ENCODE measurements at regions not wholly inside any gene's neighbourhood (a gene's known extent, or its start where the extent isn't known, plus 50 kb on each side); places are given as distances from the start of the nearest gene placed in this dataset.
"Not testable (repeated sequence)": the region's sequence is repeated elsewhere in the genome, so short reads cannot be mapped to it uniquely, and the experiment has no call there.

DNA sequence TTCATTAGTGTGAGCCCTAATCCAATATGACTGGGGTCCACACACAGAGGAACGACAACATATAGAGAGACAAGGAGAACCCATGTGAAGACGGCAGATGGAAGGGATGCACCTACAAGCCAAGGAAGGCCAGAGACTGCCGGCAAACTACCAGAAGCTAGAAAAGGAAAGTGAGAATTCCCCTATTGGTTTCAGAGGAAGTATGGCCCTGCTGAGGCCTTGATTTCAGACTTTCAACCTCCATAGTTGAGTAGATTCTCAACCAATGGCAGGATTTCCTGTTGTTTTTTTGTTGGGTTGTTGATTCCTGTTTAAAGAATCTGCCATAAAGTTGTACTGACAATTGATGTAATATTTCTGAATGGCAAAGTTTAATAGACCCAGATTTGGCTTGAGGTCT, 241.5 kb downstream of the SATB2 start:
- H3K4me3 Mint-ChIP-seq = no peak overlapping the region
- H3K27ac Mint-ChIP-seq = no peak overlapping the region
- H3K27me3 Mint-ChIP-seq = no peaks in the 10 kb centered on the region
- no peaks in the 10 kb centered on the region for H3K36me3 Mint-ChIP-seq (ENCODE audit: low read depth)
- no peaks in the 10 kb centered on the region for H3K4me1 Mint-ChIP-seq (ENCODE audit: low read depth)
- H3K9me3 Mint-ChIP-seq = peaks cover 13% of the 10 kb centered on the region

DNA sequence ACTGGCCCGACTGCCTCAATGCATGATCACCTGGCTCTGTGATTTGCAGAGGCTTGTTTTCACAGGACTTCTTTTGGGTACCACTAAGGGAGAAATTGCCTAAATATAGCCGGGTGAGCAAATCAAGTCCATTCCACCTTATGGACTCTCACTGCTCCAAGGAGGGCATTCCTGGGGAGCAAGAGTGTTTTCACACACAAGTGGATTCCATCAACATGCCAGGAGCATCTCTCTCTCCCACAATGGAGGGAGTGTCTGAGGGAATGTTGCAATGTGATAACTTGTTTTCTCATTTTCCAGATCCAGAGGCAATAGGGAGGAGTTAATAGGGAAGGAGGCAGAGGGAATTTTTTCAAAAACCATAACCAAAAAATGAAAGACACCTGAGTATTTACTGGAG, 250.7 kb downstream of the SATB2 start:
- Mint-ChIP-seq H3K27ac (no peak overlapping the region), H3K9me3 (peaks cover 8% of the 10 kb centered on the region), H3K27me3 (no peaks in the 10 kb centered on the region), H3K4me3 (no peak overlapping the region), H3K4me1 (ENCODE audit: low read depth) (no peaks in the 10 kb centered on the region), H3K36me3 (ENCODE audit: low read depth) (no peaks in the 10 kb centered on the region)

DNA sequence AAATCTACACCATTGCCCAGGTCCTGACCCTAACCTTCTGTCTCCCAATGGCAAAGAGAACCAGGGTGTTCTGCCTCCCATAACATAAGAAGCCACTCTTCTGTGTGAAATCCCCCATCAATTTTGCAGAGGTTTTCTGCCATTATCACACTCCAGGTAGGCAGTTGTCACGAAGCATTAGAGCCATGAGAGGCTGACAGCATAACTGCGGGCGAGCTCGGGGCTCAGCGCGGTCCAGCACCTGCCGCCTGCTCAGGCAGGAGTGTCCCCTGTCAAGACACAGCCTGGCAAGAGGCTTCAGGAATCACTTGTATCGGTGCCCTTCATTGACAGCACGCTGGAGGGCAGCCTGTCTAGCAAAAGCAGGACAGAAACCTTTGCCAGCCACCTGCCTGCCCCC, 251.2 kb downstream of the SATB2 start:
- Mint-ChIP-seq H3K27me3 (no peaks in the 10 kb centered on the region), H3K36me3 (ENCODE audit: low read depth) (no peaks in the 10 kb centered on the region), H3K4me1 (ENCODE audit: low read depth) (no peaks in the 10 kb centered on the region), H3K9me3 (peaks cover 8% of the 10 kb centered on the region), H3K4me3 (no peak overlapping the region), H3K27ac (no peak overlapping the region)

DNA sequence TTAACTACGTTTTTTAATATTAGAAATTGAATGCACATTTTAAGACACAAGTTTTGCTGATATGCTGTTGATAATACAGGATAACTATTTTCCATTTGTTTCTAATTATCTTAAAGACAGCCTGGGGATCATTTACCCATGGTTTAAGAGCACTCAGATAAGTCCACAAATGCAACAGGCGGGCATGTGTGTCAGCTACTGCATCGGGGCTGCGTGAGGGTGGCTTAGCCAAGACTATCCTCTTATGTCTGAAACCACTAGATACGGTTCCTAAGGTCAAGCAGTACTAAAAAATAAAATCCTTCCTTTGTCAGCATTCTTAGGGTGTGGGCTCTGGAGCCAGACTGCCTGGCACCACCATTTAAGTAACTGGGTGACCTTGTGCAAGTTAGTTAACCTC, 254.8 kb downstream of the SATB2 start:
- H3K9me3 Mint-ChIP-seq = peaks cover 8% of the 10 kb centered on the region
- H3K36me3 Mint-ChIP-seq (ENCODE audit: low read depth) = no peaks in the 10 kb centered on the region
- no peaks in the 10 kb centered on the region for H3K4me1 Mint-ChIP-seq (ENCODE audit: low read depth)
- H3K27ac Mint-ChIP-seq = no peak overlapping the region
- no peak overlapping the region for H3K4me3 Mint-ChIP-seq
- H3K27me3 Mint-ChIP-seq = no peaks in the 10 kb centered on the region

DNA sequence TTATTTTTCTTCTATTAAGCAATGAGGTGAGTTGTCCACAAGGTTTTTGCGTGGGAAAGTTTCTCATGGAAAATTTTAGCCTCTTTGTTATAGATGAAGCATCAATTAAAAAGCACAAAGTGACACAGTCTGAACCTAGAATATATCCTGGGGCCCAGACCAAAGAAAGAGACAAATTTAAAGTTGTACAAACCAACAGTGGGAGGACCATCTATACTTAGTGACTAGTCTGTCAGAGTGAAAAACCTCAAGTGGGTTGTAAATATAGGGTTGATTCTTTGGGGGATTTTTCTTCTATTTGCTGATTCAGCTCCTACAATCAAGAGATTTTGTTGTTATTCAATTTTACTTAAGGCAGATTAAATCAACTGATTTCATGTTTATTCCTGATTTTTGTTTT, 256.2 kb downstream of the SATB2 start:
- Mint-ChIP-seq H3K36me3 (ENCODE audit: low read depth) (no peaks in the 10 kb centered on the region), H3K9me3 (peaks cover 12% of the 10 kb centered on the region), H3K4me3 (no peak overlapping the region), H3K4me1 (ENCODE audit: low read depth) (no peaks in the 10 kb centered on the region), H3K27ac (no peak overlapping the region), H3K27me3 (no peaks in the 10 kb centered on the region)

DNA sequence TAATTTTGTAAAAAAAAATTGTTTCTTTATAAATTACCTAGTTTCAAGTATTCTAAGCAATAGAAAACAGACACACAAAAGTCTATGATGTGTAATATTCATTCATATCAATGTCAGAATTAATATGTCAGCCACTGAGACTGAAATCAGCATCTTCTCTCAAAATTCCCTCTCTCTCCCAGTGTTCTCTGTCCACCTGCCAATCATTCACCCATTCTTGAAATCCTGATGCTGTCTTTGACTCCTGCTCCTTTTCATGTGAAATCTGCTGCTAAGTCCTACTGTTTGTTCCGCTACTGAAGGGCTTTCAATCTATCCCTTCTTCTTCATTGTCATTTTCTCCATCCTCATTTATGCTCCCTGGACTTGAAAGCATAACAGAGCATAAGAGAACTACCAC, 257.9 kb downstream of the SATB2 start:
- Mint-ChIP-seq H3K27ac (no peak overlapping the region), H3K36me3 (ENCODE audit: low read depth) (no peaks in the 10 kb centered on the region), H3K4me1 (ENCODE audit: low read depth) (no peaks in the 10 kb centered on the region), H3K9me3 (peaks cover 16% of the 10 kb centered on the region), H3K27me3 (no peaks in the 10 kb centered on the region), H3K4me3 (no peak overlapping the region)

DNA sequence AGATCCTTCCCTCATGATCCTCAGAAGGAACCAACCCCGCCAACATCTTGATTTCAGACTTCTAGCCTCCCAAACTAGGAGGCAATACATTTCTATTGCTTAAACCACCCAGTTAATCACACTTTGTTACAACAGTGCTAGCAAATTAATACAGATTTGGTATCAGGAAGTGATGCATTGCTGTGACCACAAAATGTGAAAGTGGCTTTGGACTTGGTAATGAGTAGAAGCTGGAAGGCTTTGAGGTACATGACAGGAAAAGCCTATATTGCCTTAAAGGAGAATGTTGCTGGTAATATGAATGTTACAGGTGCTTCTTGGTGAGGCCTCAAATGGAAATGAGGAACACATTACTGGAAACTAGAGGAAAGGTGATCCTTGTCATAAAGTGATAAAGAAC, 260.3 kb downstream of the SATB2 start:
- Mint-ChIP-seq H3K27ac (no peak overlapping the region), H3K27me3 (no peaks in the 10 kb centered on the region), H3K36me3 (ENCODE audit: low read depth) (no peaks in the 10 kb centered on the region), H3K4me3 (no peak overlapping the region), H3K9me3 (peaks cover 13% of the 10 kb centered on the region), H3K4me1 (ENCODE audit: low read depth) (no peaks in the 10 kb centered on the region)

DNA sequence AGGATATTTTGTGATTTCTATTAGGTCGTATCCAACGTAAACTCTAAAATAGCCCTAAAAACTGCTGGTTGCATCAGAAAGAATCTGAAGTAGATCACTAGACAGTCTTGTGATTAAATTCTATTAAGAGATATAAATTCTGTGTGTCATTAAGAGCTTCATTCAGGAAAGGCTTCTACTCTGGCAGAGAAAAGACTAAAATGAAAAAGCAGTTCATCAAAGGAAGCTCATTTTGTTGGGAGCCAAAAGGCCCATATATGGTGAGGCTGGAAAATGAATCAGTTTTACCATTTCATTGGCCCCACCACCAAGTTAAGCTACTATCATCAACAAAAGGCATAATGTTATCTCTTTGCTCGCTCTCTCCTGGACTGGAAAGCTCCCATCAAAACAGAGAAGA, 261.1 kb downstream of the SATB2 start:
- Mint-ChIP-seq H3K27me3 (no peaks in the 10 kb centered on the region), H3K4me1 (ENCODE audit: low read depth) (no peaks in the 10 kb centered on the region), H3K27ac (no peak overlapping the region), H3K4me3 (no peak overlapping the region), H3K9me3 (peaks cover 11% of the 10 kb centered on the region), H3K36me3 (ENCODE audit: low read depth) (no peaks in the 10 kb centered on the region)

DNA sequence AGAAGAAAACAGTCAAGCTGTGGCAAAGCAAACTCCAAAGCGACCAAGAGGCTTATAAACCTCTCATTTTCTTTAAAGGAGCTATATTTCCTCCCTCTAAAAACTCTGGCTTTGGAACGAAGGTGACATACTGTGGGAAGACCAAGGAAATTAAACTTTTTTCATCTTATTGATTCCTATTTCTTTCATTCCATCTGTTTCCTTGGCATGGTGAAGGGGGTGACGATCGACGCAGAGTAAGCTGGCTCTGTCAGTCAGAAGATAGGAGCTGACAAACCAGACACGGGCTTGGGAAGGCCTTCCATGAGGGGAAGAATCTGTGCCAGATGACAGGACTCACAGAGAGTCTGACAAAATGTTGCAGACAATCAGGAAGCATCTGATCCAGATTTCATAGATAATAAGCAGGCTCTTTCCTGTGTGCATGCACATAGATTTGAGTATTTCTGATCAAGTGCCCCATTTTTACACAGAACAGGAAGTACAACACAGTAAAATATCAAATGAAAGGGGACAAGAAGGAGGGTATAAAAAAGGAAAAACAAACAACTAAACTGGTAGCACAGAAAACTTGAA, 261.7 kb downstream of the SATB2 start:
- no peaks in the 10 kb centered on the region for H3K4me1 Mint-ChIP-seq (ENCODE audit: low read depth)
- no peak overlapping the region for H3K27ac Mint-ChIP-seq
- H3K4me3 Mint-ChIP-seq = no peak overlapping the region
- no peaks in the 10 kb centered on the region for H3K36me3 Mint-ChIP-seq (ENCODE audit: low read depth)
- H3K27me3 Mint-ChIP-seq = no peaks in the 10 kb centered on the region
- H3K9me3 Mint-ChIP-seq = peaks cover 11% of the 10 kb centered on the region

DNA sequence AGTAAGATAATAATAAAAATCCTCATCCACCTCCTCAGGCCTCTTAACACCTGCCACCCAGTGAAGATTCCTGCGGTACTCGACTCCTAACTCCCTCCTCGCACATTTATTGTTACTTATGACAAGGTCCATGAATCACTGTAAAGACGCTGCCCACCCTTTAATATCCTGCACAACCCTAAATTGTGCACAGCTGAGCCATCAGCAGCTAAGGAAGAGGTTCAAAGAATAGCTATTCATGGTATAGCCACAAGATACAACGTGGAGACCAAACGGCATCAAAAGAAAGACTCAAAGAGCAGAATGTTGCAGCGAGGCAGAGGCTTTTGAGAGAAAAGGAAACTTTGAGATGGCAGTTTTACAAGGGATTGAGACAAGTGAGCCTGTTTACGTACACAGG, 266.3 kb downstream of the SATB2 start:
- H3K9me3 Mint-ChIP-seq = peaks cover 3% of the 10 kb centered on the region

DNA sequence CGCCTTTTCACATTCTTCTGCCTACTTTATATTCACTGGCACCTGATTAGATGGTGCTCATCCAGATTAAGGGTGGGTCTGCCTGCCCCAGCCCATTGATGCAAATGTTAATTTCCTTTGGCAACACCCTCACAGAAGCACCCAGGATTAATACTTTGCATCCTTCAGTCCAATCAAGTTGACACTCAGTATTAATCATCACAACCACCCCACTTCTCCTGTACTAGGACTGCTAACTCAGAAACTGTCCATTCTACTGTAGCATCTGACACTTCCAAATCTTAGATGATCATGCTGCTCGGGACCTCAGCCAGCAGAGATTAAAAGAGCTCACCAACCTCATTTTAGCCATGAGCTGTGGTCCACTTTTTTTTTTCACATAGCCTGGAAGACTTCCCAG, 268.5 kb downstream of the SATB2 start:
- H3K36me3 Mint-ChIP-seq (ENCODE audit: low read depth) = no peaks in the 10 kb centered on the region
- H3K27me3 Mint-ChIP-seq = no peaks in the 10 kb centered on the region
- no peak overlapping the region for H3K27ac Mint-ChIP-seq
- no peaks in the 10 kb centered on the region for H3K9me3 Mint-ChIP-seq
- H3K4me1 Mint-ChIP-seq (ENCODE audit: low read depth) = no peaks in the 10 kb centered on the region
- no peak overlapping the region for H3K4me3 Mint-ChIP-seq

More for the DNA sequence above, 266.3 kb downstream of the SATB2 start:
- Mint-ChIP-seq H3K4me3 (no peak overlapping the region), H3K4me1 (ENCODE audit: low read depth) (no peaks in the 10 kb centered on the region), H3K27ac (no peak overlapping the region), H3K27me3 (no peaks in the 10 kb centered on the region), H3K36me3 (ENCODE audit: low read depth) (no peaks in the 10 kb centered on the region)

DNA sequence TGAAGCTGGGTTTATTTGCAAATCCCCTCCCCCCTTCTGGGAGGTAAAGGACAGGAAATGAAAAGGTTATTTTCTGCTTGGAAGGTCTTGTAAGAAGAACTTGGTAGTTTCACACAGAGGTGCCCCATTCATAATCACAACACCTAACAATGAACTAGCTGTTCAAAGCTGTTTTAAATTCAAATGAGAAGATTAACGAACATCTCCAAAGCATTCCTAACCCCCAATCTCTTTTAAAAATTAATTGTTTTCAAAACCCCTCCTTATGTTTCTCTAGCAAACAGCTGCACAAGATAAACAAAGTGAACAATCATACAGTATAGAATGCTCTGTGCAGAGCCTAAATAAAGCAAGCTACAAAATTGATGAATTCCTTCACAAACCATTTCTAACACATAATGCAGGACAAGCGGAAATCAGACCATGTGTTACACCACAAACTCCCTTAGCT, 271.4 kb downstream of the SATB2 start:
- no peak overlapping the region for H3K4me3 Mint-ChIP-seq
- H3K9me3 Mint-ChIP-seq = no peaks in the 10 kb centered on the region
- H3K36me3 Mint-ChIP-seq (ENCODE audit: low read depth) = no peaks in the 10 kb centered on the region
- H3K4me1 Mint-ChIP-seq (ENCODE audit: low read depth) = no peaks in the 10 kb centered on the region
- H3K27me3 Mint-ChIP-seq = no peaks in the 10 kb centered on the region
- H3K27ac Mint-ChIP-seq = no peak overlapping the region

DNA sequence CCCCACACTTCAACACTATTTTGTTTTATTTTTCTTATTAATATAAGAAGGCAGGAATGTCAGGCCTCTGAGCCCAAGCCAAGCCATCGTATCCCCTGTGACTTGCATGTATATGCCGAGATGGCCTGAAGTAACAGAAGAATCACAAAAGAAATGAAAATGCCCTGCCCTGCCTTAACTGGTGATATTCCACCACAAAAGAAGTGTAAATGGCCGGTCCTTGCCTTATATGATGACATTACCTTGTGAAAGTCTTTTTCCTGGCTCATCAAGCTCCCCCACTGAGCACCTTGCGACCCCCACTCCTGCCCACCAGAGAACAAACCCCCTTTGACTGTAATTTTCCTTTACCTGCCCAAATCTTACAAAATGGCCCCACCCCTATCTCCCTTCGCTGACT, 272.6 kb downstream of the SATB2 start:
- not testable (repeated sequence) for H3K4me1 Mint-ChIP-seq (ENCODE audit: low read depth); H3K9me3 Mint-ChIP-seq; H3K27ac Mint-ChIP-seq; H3K27me3 Mint-ChIP-seq; H3K4me3 Mint-ChIP-seq; H3K36me3 Mint-ChIP-seq (ENCODE audit: low read depth)

DNA sequence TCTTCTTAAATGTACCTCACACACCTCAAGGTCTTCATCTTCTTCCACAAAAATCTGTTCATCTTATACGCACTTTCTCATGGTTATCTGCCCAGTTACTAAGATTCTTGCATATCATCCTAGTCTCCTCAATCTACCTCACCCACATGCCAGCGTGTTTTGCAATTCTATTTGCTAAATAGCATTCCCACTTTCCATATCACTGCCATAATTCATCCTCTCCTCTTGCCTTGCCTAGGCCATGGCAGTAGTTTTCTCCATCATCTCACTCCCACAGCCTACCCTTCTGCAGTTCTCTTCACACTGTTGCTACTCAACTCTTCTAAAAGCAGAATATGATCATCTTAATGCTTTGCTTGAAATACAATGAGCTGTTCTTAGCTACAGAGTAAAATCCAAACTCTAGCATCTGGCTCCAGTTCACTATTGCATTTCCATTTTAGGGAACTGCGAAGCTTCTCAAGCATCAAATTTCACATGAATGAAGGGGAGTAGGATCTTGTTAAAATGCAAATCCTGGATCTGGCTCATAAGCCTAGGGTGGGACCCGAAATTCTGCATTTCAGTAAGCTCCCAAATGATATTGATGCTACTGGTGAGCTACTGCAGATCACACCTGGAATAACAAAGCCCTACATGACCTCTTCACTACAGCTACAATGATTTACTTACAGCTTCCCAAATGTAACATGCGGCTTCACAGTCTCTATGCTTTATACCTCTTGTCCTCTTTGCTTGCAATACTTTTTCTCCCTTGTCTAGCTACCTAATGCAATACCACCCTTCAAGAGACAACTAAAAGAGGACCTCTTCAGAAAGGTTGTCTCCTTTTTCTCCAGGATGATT, 293.9 kb downstream of the SATB2 start:
- no peaks in the 10 kb centered on the region for H3K9me3 Mint-ChIP-seq
- H3K27me3 Mint-ChIP-seq = no peaks in the 10 kb centered on the region
- no peak overlapping the region for H3K27ac Mint-ChIP-seq

DNA sequence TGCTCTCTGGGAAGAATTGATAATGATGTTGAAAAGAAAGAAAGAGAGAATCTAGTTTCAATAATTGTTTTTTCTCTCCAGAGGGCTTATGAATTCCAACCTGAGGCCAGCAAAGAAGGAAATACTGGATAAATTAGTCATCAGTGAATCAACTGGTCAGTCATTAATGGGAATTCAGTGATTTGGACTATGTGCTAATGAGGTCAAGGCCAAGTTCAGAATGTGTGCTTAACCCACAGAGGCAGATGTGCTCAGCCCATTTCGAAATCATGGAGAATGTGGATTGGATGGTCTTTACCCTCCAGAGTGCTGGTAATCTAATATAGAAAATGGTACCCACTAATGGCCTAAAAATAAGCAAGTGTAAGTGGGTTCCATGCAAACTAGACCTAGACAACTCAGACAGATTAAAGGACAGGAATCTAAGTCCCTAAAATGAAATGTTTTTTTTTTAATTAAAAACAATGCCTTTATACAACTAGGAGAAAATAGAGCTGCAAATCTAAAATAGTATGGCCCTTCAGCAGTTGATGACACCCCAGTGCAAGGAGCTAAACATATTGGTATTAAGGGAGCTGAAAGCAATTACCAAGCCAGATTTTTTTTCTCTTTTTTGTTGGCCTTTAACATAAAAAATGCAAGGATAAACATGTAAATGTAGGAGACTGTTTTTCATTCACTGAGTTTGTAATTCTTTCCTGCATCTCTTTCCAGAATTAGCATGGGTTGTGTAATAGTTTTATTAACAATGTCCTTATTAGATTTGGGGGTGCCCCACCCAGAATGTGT, 296.9 kb downstream of the SATB2 start:
- H3K27ac Mint-ChIP-seq = no peak overlapping the region
- no peaks in the 10 kb centered on the region for H3K27me3 Mint-ChIP-seq
- H3K36me3 Mint-ChIP-seq (ENCODE audit: low read depth) = no peaks in the 10 kb centered on the region
- H3K4me3 Mint-ChIP-seq = no peak overlapping the region
- H3K9me3 Mint-ChIP-seq = peaks cover 16% of the 10 kb centered on the region
- no peaks in the 10 kb centered on the region for H3K4me1 Mint-ChIP-seq (ENCODE audit: low read depth)

More for the DNA sequence above, 293.9 kb downstream of the SATB2 start:
- Mint-ChIP-seq H3K4me3 (no peak overlapping the region), H3K36me3 (ENCODE audit: low read depth) (no peaks in the 10 kb centered on the region), H3K4me1 (ENCODE audit: low read depth) (no peaks in the 10 kb centered on the region)
